GM13977 (cell line): ENCODE measurements at regions not wholly inside any gene's neighbourhood (a gene's known extent, or its start where the extent isn't known, plus 50 kb on each side); places are given as distances from the start of the nearest gene placed in this dataset.

ENCODE experiments used
- DNase-seq: peaks from one replicate; pipeline ENCODE4 v3.0.0; 2012; ENCODE audit warnings: low spot score
- CTCF ChIP-seq: IDR thresholded peaks from 2 replicates; pipeline ENCODE4 v1.5.1; 2012; ENCODE audit warnings: mild to moderate bottlenecking, control low read depth; ENCODE audit not compliant: insufficient read depth; ENCODE audit errors: extremely low read depth, missing control alignments
- in situ Hi-C: fragments of 300-500 bp; cut with MboI; formaldehyde crosslinking; loops from one replicate; pipeline ENCODE4 v1.12.0; 2022; ENCODE audit warnings: low sequenced_read_pairs, low pct_unique_long_range_greater_than_20kb, mixed read lengths, inconsistent platforms; ENCODE audit not compliant: unreplicated experiment

GRCh38 chr3:104805508-104805907 lies 561.2 kb upstream of the ALCAM start:
- no peak for DNase-seq
- in situ Hi-C loops, result no loop called here
- TF ChIP-seq CTCF, result no peak

GRCh38 chr3:104810896-104811295 lies 555.8 kb upstream of the ALCAM start:
- no peak for DNase-seq
- no peak for TF ChIP-seq CTCF
- in situ Hi-C loops, result no loop called here

GRCh38 chr3:104816008-104816407 lies 550.7 kb upstream of the ALCAM start:
- in situ Hi-C loops, result no loop called here
- TF ChIP-seq CTCF, result no peak
- no peak for DNase-seq

GRCh38 chr3:104816716-104817115 lies 550.0 kb upstream of the ALCAM start:
- TF ChIP-seq CTCF, result no peak
- no peak for DNase-seq
- in situ Hi-C loops, result no loop called here

GRCh38 chr3:104819333-104819732 lies 547.4 kb upstream of the ALCAM start:
- in situ Hi-C loops, result no loop called here
- no peak for TF ChIP-seq CTCF
- DNase-seq, result no peak

GRCh38 chr3:104820959-104821358 lies 545.8 kb upstream of the ALCAM start:
- TF ChIP-seq CTCF, result no peak
- in situ Hi-C loops, result no loop called here
- no peak for DNase-seq

GRCh38 chr3:104825116-104825515 lies 541.6 kb upstream of the ALCAM start:
- no peak for DNase-seq
- in situ Hi-C loops, result no loop called here
- no peak for TF ChIP-seq CTCF
